ENCODE measurements at regions not wholly inside any gene's neighbourhood (a gene's known extent, or its start where the extent isn't known, plus 50 kb on each side); places are given as distances from the start of the nearest gene placed in this dataset.
"Not testable (repeated sequence)": the region's sequence is repeated elsewhere in the genome, so short reads cannot be mapped to it uniquely, and the experiment has no call there.

- TF ChIP-seq, protein P1, sequence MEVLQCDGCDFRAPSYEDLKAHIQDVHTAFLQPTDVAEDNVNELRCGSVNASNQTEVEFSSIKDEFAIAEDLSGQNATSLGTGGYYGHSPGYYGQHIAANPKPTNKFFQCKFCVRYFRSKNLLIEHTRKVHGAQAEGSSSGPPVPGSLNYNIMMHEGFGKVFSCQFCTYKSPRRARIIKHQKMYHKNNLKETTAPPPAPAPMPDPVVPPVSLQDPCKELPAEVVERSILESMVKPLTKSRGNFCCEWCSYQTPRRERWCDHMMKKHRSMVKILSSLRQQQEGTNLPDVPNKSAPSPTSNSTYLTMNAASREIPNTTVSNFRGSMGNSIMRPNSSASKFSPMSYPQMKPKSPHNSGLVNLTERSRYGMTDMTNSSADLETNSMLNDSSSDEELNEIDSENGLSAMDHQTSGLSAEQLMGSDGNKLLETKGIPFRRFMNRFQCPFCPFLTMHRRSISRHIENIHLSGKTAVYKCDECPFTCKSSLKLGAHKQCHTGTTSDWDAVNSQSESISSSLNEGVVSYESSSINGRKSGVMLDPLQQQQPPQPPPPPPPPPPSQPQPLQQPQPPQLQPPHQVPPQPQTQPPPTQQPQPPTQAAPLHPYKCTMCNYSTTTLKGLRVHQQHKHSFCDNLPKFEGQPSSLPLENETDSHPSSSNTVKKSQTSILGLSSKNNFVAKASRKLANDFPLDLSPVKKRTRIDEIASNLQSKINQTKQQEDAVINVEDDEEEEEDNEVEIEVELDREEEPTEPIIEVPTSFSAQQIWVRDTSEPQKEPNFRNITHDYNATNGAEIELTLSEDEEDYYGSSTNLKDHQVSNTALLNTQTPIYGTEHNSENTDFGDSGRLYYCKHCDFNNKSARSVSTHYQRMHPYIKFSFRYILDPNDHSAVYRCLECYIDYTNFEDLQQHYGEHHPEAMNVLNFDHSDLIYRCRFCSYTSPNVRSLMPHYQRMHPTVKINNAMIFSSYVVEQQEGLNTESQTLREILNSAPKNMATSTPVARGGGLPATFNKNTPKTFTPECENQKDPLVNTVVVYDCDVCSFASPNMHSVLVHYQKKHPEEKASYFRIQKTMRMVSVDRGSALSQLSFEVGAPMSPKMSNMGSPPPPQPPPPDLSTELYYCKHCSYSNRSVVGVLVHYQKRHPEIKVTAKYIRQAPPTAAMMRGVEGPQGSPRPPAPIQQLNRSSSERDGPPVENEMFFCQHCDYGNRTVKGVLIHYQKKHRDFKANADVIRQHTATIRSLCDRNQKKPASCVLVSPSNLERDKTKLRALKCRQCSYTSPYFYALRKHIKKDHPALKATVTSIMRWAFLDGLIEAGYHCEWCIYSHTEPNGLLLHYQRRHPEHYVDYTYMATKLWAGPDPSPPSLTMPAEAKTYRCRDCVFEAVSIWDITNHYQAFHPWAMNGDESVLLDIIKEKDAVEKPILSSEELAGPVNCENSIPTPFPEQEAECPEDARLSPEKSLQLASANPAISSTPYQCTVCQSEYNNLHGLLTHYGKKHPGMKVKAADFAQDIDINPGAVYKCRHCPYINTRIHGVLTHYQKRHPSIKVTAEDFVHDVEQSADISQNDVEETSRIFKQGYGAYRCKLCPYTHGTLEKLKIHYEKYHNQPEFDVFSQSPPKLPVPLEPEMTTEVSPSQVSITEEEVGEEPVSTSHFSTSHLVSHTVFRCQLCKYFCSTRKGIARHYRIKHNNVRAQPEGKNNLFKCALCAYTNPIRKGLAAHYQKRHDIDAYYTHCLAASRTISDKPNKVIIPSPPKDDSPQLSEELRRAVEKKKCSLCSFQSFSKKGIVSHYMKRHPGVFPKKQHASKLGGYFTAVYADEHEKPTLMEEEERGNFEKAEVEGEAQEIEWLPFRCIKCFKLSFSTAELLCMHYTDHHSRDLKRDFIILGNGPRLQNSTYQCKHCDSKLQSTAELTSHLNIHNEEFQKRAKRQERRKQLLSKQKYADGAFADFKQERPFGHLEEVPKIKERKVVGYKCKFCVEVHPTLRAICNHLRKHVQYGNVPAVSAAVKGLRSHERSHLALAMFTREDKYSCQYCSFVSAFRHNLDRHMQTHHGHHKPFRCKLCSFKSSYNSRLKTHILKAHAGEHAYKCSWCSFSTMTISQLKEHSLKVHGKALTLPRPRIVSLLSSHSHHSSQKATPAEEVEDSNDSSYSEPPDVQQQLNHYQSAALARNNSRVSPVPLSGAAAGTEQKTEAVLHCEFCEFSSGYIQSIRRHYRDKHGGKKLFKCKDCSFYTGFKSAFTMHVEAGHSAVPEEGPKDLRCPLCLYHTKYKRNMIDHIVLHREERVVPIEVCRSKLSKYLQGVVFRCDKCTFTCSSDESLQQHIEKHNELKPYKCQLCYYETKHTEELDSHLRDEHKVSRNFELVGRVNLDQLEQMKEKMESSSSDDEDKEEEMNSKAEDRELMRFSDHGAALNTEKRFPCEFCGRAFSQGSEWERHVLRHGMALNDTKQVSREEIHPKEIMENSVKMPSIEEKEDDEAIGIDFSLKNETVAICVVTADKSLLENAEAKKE (CRISPR knock-in tag; IDR thresholded peaks at IDR 0.05) = no peak
- TF ChIP-seq ZNF114 (CRISPR knock-in tag; IDR thresholded peaks at IDR 0.05) (no peak), POLR2AphosphoS5 (IDR thresholded peaks at IDR 0.05; ENCODE audit: low read depth) (no peak), CREB1 (CRISPR knock-in tag; IDR thresholded peaks at IDR 0.05; ENCODE audit: low read depth) (no peak)
- TF ChIP-seq, protein P2, sequence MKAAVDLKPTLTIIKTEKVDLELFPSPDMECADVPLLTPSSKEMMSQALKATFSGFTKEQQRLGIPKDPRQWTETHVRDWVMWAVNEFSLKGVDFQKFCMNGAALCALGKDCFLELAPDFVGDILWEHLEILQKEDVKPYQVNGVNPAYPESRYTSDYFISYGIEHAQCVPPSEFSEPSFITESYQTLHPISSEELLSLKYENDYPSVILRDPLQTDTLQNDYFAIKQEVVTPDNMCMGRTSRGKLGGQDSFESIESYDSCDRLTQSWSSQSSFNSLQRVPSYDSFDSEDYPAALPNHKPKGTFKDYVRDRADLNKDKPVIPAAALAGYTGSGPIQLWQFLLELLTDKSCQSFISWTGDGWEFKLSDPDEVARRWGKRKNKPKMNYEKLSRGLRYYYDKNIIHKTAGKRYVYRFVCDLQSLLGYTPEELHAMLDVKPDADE (IDR thresholded peaks at IDR 0.05) = no peak
Measured at GRCh38 chr14:83085725-83086124, 1552.1 kb upstream of the SEL1L start (continued).

DNA sequence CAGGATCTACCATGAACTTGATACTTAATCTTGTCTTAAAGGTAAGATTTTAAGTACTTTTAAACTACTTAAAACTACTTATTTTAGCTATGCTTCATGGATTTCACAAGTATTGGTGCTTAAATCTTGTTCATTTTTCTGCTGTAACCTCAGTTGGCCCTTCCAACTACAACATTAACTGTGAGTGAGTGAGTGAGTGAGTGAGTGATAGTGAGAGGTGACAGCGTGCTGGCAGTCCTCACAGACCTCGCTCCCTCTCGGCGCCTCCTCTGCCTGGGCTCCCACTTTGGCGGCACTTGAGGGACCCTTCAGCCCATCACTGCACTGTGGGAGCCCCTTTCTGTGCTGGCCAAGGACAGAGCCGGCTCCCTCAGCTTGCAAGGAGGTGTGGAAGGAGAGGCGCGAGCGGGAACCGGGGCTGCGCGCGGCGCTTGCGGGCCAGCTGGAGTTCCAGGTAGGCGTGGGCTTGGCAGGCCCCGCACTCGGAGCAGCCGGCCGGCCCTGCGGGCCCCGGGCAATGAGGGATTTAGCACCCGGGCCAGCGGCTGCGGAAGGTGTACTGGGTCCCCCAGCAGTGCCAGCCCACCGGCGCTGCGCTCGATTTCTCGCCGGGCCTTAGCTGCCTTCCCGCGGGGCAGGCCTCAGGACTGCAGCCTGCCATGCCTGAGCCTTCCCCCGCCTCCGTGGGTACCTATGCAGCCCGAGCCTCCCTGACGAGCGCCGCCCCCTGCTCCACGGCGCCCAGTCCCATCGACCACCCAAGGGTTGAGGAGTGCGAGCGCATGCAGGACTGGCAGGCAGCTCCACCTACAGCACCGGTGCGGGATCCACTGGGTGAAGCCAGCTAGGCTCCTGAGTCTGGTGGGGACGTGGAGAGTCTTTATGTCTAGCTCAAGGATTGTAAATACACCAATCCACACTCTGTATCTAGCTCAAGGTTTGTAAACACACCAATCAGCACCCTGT lies 1558.6 kb upstream of the SEL1L start:
- Histone ChIP-seq H2AFZ (peak overlapping the region; percentile 72; the same call in 1 of the 2 replicates), H3K4me2 (peak overlapping the region; percentile 28; the same call in 1 of the 2 replicates), H3K4me3 (peak overlapping the region; percentile 41; the same call in 1 of the 2 replicates)
- H4K20me1 ChIP-seq (replicated peaks; ENCODE audit: insufficient read depth); H3K36me3 Mint-ChIP-seq (ENCODE audit: low read depth); H3K79me2 ChIP-seq (replicated peaks; ENCODE audit: insufficient read depth); H3K27ac Mint-ChIP-seq; H3K27me3 Mint-ChIP-seq (ENCODE audit: insufficient read depth, low read depth, poor library complexity); ATAC-seq; H3K9me2 ChIP-seq (ENCODE audit: insufficient read depth); H3K4me3 Mint-ChIP-seq; H3K27me3 ChIP-seq (ENCODE audit: insufficient read depth); DNase-seq (ENCODE audit: low spot score); H3K27ac ChIP-seq (ENCODE audit: low read depth); H3K36me3 ChIP-seq (ENCODE audit: insufficient read depth); H3K4me1 ChIP-seq (ENCODE audit: insufficient read depth); H3K9me3 Mint-ChIP-seq; H3F3A ChIP-seq (replicated peaks; ENCODE audit: low read depth); H3K4me1 Mint-ChIP-seq: not testable (repeated sequence)
- TF ChIP-seq, protein P3, sequence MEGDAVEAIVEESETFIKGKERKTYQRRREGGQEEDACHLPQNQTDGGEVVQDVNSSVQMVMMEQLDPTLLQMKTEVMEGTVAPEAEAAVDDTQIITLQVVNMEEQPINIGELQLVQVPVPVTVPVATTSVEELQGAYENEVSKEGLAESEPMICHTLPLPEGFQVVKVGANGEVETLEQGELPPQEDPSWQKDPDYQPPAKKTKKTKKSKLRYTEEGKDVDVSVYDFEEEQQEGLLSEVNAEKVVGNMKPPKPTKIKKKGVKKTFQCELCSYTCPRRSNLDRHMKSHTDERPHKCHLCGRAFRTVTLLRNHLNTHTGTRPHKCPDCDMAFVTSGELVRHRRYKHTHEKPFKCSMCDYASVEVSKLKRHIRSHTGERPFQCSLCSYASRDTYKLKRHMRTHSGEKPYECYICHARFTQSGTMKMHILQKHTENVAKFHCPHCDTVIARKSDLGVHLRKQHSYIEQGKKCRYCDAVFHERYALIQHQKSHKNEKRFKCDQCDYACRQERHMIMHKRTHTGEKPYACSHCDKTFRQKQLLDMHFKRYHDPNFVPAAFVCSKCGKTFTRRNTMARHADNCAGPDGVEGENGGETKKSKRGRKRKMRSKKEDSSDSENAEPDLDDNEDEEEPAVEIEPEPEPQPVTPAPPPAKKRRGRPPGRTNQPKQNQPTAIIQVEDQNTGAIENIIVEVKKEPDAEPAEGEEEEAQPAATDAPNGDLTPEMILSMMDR (conservative IDR thresholded peaks at IDR 0.05; ENCODE audit: low read depth in 2 of 2) = peak in 1 of 2 experiments; percentile 12; a peak in 1 of 4 replicates

All from GM23338 (cell line).